GM23338 (cell line): ENCODE measurements at regions not wholly inside any gene's neighbourhood (a gene's known extent, or its start where the extent isn't known, plus 50 kb on each side); places are given as distances from the start of the nearest gene placed in this dataset.
A peak's percentile ranks its signal among the peaks of the same experiment; 100 is the strongest.

Source experiments
- ATAC-seq: fragments of 200-7000 bp; cut with Tn5 transposase; 3 replicates; pipeline ENCODE4 v1.9.1; 2020
- DNase-seq: peaks from one replicate; pipeline ENCODE4 v3.0.0-alpha.2; 2015; ENCODE audit warnings: low spot score
- H2AFZ ChIP-seq: fragments of 200-600 bp; sonication (generic); 2 replicates; pipeline ENCODE4 v1.8.0; 2016; ENCODE audit warnings: antibody characterized with exemption, mild to moderate bottlenecking, moderate library complexity
- H3F3A ChIP-seq: fragments of 200-600 bp; sonication (generic); replicated peaks from 2 replicates; pipeline ENCODE4 v1.8.0; 2017; ENCODE audit warnings: antibody characterized with exemption, mixed run types, low read depth
- H3K27ac ChIP-seq: fragments of 200-600 bp; sonication (generic); 2 replicates; pipeline ENCODE4 v1.6.1; 2016; ENCODE audit warnings: low read depth
- H3K27me3 ChIP-seq: fragments of 200-600 bp; sonication (generic); 2 replicates; pipeline ENCODE4 v1.8.0; 2016; ENCODE audit warnings: mild to moderate bottlenecking, mixed run types, moderate library complexity; ENCODE audit not compliant: insufficient read depth
- H3K36me3 ChIP-seq: fragments of 200-600 bp; sonication (generic); 2 replicates; pipeline ENCODE4 v1.8.0; 2016; ENCODE audit warnings: mild to moderate bottlenecking; ENCODE audit not compliant: insufficient read depth
- H3K4me1 ChIP-seq: fragments of 200-600 bp; sonication (generic); 2 replicates; pipeline ENCODE4 v1.8.0; 2016; ENCODE audit warnings: mild to moderate bottlenecking, moderate library complexity; ENCODE audit not compliant: insufficient read depth
- H3K4me2 ChIP-seq: fragments of 200-600 bp; sonication (generic); 2 replicates; pipeline ENCODE4 v1.7.1; 2017; ENCODE audit warnings: mixed run types
- H3K4me3 ChIP-seq: fragments of 200-600 bp; sonication (generic); 2 replicates; pipeline ENCODE4 v1.6.1; 2016; ENCODE audit warnings: mixed run types
- H3K79me2 ChIP-seq: fragments of 200-600 bp; sonication (generic); replicated peaks from 2 replicates; pipeline ENCODE4 v1.8.0; 2017; ENCODE audit warnings: mild to moderate bottlenecking; ENCODE audit not compliant: insufficient read depth
- H3K9me2 ChIP-seq: fragments of 200-600 bp; sonication (generic); 2 replicates; pipeline ENCODE4 v1.8.0; 2017; ENCODE audit not compliant: insufficient read depth
- H4K20me1 ChIP-seq: fragments of 200-600 bp; sonication (generic); replicated peaks from 2 replicates; pipeline ENCODE4 v1.8.0; 2017; ENCODE audit warnings: mild to moderate bottlenecking; ENCODE audit not compliant: insufficient read depth
- H3K27ac Mint-ChIP-seq: 2 replicates; pipeline ENCODE4 v1.8.0; 2020; ENCODE audit warnings: inconsistent platforms, mild to moderate bottlenecking, moderate library complexity, mixed read lengths
- H3K27me3 Mint-ChIP-seq: 3 replicates; pipeline ENCODE4 v1.8.0; 2022; ENCODE audit warnings: low read depth, mild to moderate bottlenecking, moderate library complexity, mixed read lengths, inconsistent platforms; ENCODE audit not compliant: insufficient read depth, poor library complexity
- H3K36me3 Mint-ChIP-seq: 3 replicates; pipeline ENCODE4 v1.8.0; 2021; ENCODE audit warnings: low read depth, mild to moderate bottlenecking, inconsistent platforms, moderate library complexity, mixed read lengths
- H3K4me1 Mint-ChIP-seq: 3 replicates; pipeline ENCODE4 v1.8.0; 2020; ENCODE audit warnings: mild to moderate bottlenecking, inconsistent platforms, mixed read lengths
- H3K4me3 Mint-ChIP-seq: 3 replicates; pipeline ENCODE4 v1.8.0; 2021; ENCODE audit warnings: moderate library complexity, mild to moderate bottlenecking, inconsistent platforms, mixed read lengths
- H3K9me3 Mint-ChIP-seq: 3 replicates; pipeline ENCODE4 v1.8.0; 2020; ENCODE audit warnings: moderate library complexity, mild to moderate bottlenecking, inconsistent platforms, mixed read lengths
- CREB1 ChIP-seq: fragments of 250-450 bp; sonication (Bioruptor Pico); IDR thresholded peaks from 2 replicates; pipeline ENCODE4 v1.5.0; 2020; ENCODE audit warnings: low read depth, mild to moderate bottlenecking, moderate library complexity
- EZH2 ChIP-seq: fragments of 200-600 bp; sonication (generic); IDR thresholded peaks from one replicate; pipeline ENCODE4 v1.8.0; 2017; ENCODE audit warnings: antibody characterized with exemption, mild to moderate bottlenecking, low read depth; ENCODE audit not compliant: unreplicated experiment
- EZH2phosphoT487 ChIP-seq: fragments of 200-600 bp; sonication (generic); IDR thresholded peaks from one replicate; pipeline ENCODE4 v1.8.1; 2018; ENCODE audit warnings: antibody characterized with exemption; ENCODE audit not compliant: unreplicated experiment
- NANOG ChIP-seq: IDR thresholded peaks from 2 replicates; pipeline ENCODE4 v1.6.1; 2016; ENCODE audit warnings: antibody characterized with exemption, borderline replicate concordance
- POLR2AphosphoS5 ChIP-seq: IDR thresholded peaks from 2 replicates; pipeline ENCODE4 v1.6.1; 2016; ENCODE audit warnings: antibody characterized with exemption, low read depth
- STAT1 ChIP-seq: IDR thresholded peaks from one replicate; pipeline ENCODE4 v1.6.1; 2016; ENCODE audit warnings: antibody characterized with exemption; ENCODE audit not compliant: unreplicated experiment
- ZNF114 ChIP-seq: fragments of 250-450 bp; sonication (Bioruptor Pico); IDR thresholded peaks from 2 replicates; pipeline ENCODE4 v1.5.0; 2020; ENCODE audit warnings: mild to moderate bottlenecking, moderate library complexity
- ZNF331 ChIP-seq: fragments of 250-450 bp; sonication (Bioruptor Pico); IDR thresholded peaks from 2 replicates; pipeline ENCODE4 v1.5.0; 2020; ENCODE audit warnings: low read depth, mild to moderate bottlenecking, moderate library complexity
- TF ChIP-seq, protein P1 (sequence below): IDR thresholded peaks from one replicate; pipeline ENCODE4 v1.6.1; 2018; ENCODE audit warnings: antibody characterized with exemption; ENCODE audit not compliant: unreplicated experiment
- TF ChIP-seq, protein P2 (sequence below), 2 experiments: fragments of 200-600 bp in 1 of 2; sonication (generic) in 1 of 2; conservative IDR thresholded peaks; 2 replicates each; pipeline versions ENCODE4 v1.5.1 to v1.6.1; 2016 to 2017; ENCODE audit warnings: antibody characterized with exemption in 2 of 2, low read depth in 2 of 2, mild to moderate bottlenecking in 2 of 2, moderate library complexity in 1 of 2
- TF ChIP-seq, protein P3 (sequence below): fragments of 250-450 bp; sonication (Bioruptor Pico); IDR thresholded peaks from 2 replicates; pipeline ENCODE4 v1.5.0; 2020; ENCODE audit warnings: mild to moderate bottlenecking, moderate library complexity
- TF ChIP-seq, protein P4 (sequence below): IDR thresholded peaks from 2 replicates; pipeline ENCODE4 v1.6.1; 2016; ENCODE audit warnings: antibody characterized with exemption

DNA sequence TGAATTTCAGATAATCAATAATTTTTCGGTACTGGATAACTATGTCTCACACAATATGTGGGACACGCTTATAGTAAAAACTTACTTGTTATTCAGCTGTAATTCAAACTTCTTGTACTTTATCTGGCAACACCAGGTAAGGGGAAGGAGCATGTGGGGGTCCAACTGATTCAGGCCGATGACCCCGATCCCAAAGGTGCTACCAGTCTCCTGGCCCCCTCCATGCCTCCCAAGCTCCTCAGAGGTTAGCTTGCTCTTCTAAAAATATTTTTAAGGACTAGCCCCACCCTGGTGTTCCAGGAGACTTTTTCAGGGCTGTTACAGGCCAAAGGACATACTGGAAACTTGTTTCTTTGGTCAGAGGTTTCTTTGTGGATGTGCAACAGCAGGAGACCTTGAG, 61.8 kb upstream of the ALX4 start (continued):
- TF ChIP-seq, protein P1, sequence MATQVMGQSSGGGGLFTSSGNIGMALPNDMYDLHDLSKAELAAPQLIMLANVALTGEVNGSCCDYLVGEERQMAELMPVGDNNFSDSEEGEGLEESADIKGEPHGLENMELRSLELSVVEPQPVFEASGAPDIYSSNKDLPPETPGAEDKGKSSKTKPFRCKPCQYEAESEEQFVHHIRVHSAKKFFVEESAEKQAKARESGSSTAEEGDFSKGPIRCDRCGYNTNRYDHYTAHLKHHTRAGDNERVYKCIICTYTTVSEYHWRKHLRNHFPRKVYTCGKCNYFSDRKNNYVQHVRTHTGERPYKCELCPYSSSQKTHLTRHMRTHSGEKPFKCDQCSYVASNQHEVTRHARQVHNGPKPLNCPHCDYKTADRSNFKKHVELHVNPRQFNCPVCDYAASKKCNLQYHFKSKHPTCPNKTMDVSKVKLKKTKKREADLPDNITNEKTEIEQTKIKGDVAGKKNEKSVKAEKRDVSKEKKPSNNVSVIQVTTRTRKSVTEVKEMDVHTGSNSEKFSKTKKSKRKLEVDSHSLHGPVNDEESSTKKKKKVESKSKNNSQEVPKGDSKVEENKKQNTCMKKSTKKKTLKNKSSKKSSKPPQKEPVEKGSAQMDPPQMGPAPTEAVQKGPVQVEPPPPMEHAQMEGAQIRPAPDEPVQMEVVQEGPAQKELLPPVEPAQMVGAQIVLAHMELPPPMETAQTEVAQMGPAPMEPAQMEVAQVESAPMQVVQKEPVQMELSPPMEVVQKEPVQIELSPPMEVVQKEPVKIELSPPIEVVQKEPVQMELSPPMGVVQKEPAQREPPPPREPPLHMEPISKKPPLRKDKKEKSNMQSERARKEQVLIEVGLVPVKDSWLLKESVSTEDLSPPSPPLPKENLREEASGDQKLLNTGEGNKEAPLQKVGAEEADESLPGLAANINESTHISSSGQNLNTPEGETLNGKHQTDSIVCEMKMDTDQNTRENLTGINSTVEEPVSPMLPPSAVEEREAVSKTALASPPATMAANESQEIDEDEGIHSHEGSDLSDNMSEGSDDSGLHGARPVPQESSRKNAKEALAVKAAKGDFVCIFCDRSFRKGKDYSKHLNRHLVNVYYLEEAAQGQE, result no peak
- TF ChIP-seq ZNF114 (CRISPR knock-in tag) (no peak), NANOG (no peak), ZNF331 (CRISPR knock-in tag) (no peak), STAT1 (no peak), CREB1 (CRISPR knock-in tag) (no peak), EZH2phosphoT487 (no peak)
- TF ChIP-seq, protein P2, sequence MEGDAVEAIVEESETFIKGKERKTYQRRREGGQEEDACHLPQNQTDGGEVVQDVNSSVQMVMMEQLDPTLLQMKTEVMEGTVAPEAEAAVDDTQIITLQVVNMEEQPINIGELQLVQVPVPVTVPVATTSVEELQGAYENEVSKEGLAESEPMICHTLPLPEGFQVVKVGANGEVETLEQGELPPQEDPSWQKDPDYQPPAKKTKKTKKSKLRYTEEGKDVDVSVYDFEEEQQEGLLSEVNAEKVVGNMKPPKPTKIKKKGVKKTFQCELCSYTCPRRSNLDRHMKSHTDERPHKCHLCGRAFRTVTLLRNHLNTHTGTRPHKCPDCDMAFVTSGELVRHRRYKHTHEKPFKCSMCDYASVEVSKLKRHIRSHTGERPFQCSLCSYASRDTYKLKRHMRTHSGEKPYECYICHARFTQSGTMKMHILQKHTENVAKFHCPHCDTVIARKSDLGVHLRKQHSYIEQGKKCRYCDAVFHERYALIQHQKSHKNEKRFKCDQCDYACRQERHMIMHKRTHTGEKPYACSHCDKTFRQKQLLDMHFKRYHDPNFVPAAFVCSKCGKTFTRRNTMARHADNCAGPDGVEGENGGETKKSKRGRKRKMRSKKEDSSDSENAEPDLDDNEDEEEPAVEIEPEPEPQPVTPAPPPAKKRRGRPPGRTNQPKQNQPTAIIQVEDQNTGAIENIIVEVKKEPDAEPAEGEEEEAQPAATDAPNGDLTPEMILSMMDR (conservative IDR thresholded peaks at IDR 0.05; ENCODE audit: low read depth in 2 of 2), result no peak

DNA sequence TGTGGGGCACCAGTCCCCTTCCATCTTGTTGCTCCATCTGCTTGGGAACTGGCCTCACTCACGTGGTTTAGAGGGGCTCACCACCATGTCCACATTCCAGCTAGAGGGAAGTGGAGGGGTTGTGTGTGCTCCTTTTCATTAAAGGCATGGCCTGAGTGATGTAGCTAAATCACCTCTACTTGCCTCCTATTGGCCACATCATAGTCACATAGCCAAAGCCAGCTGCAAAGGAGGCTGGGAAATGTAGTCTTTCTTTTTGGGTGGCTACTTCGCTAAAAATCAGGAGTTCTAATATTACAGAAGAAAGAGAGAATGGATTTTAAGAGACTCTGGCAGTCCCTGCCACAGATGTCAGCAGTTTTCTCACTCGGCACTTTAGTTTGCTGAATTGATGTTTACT, 63.0 kb upstream of the ALX4 start:
- no peak overlapping the region for H3K4me3 ChIP-seq
- H3K27ac ChIP-seq, result no peak overlapping the region
- Mint-ChIP-seq H3K9me3 (no peaks in the 10 kb centered on the region), H3K36me3 (no peaks in the 10 kb centered on the region), H3K27me3 (peaks cover 6% of the 10 kb centered on the region), H3K4me1 (peaks cover 6% of the 10 kb centered on the region), H3K27ac (no peak overlapping the region), H3K4me3 (no peak overlapping the region)
- peaks cover 13% of the 10 kb centered on the region; the same call in 1 of the 2 replicates for H3K9me2 ChIP-seq
- H2AFZ ChIP-seq, result peak overlapping the region; percentile 78; the same call in 1 of the 2 replicates
- no peaks in the 10 kb centered on the region for H4K20me1 ChIP-seq
- no peaks in the 10 kb centered on the region for H3K4me1 ChIP-seq
- DNase-seq, result peak; percentile 75
- H3K36me3 ChIP-seq, result no peaks in the 10 kb centered on the region
- no peaks in the 10 kb centered on the region for H3F3A ChIP-seq
- no peaks in the 10 kb centered on the region for H3K79me2 ChIP-seq
- no peaks in the 10 kb centered on the region for H3K27me3 ChIP-seq
- no peak overlapping the region for H3K4me2 ChIP-seq
- ATAC-seq, result peak; percentile 95
- TF ChIP-seq NANOG, result no peak
- TF ChIP-seq ZNF331 (CRISPR knock-in tag), result no peak
- TF ChIP-seq, protein P3, sequence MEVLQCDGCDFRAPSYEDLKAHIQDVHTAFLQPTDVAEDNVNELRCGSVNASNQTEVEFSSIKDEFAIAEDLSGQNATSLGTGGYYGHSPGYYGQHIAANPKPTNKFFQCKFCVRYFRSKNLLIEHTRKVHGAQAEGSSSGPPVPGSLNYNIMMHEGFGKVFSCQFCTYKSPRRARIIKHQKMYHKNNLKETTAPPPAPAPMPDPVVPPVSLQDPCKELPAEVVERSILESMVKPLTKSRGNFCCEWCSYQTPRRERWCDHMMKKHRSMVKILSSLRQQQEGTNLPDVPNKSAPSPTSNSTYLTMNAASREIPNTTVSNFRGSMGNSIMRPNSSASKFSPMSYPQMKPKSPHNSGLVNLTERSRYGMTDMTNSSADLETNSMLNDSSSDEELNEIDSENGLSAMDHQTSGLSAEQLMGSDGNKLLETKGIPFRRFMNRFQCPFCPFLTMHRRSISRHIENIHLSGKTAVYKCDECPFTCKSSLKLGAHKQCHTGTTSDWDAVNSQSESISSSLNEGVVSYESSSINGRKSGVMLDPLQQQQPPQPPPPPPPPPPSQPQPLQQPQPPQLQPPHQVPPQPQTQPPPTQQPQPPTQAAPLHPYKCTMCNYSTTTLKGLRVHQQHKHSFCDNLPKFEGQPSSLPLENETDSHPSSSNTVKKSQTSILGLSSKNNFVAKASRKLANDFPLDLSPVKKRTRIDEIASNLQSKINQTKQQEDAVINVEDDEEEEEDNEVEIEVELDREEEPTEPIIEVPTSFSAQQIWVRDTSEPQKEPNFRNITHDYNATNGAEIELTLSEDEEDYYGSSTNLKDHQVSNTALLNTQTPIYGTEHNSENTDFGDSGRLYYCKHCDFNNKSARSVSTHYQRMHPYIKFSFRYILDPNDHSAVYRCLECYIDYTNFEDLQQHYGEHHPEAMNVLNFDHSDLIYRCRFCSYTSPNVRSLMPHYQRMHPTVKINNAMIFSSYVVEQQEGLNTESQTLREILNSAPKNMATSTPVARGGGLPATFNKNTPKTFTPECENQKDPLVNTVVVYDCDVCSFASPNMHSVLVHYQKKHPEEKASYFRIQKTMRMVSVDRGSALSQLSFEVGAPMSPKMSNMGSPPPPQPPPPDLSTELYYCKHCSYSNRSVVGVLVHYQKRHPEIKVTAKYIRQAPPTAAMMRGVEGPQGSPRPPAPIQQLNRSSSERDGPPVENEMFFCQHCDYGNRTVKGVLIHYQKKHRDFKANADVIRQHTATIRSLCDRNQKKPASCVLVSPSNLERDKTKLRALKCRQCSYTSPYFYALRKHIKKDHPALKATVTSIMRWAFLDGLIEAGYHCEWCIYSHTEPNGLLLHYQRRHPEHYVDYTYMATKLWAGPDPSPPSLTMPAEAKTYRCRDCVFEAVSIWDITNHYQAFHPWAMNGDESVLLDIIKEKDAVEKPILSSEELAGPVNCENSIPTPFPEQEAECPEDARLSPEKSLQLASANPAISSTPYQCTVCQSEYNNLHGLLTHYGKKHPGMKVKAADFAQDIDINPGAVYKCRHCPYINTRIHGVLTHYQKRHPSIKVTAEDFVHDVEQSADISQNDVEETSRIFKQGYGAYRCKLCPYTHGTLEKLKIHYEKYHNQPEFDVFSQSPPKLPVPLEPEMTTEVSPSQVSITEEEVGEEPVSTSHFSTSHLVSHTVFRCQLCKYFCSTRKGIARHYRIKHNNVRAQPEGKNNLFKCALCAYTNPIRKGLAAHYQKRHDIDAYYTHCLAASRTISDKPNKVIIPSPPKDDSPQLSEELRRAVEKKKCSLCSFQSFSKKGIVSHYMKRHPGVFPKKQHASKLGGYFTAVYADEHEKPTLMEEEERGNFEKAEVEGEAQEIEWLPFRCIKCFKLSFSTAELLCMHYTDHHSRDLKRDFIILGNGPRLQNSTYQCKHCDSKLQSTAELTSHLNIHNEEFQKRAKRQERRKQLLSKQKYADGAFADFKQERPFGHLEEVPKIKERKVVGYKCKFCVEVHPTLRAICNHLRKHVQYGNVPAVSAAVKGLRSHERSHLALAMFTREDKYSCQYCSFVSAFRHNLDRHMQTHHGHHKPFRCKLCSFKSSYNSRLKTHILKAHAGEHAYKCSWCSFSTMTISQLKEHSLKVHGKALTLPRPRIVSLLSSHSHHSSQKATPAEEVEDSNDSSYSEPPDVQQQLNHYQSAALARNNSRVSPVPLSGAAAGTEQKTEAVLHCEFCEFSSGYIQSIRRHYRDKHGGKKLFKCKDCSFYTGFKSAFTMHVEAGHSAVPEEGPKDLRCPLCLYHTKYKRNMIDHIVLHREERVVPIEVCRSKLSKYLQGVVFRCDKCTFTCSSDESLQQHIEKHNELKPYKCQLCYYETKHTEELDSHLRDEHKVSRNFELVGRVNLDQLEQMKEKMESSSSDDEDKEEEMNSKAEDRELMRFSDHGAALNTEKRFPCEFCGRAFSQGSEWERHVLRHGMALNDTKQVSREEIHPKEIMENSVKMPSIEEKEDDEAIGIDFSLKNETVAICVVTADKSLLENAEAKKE (CRISPR knock-in tag), result no peak
- no peak for TF ChIP-seq STAT1
- no peak for TF ChIP-seq POLR2AphosphoS5
- TF ChIP-seq, protein P4, sequence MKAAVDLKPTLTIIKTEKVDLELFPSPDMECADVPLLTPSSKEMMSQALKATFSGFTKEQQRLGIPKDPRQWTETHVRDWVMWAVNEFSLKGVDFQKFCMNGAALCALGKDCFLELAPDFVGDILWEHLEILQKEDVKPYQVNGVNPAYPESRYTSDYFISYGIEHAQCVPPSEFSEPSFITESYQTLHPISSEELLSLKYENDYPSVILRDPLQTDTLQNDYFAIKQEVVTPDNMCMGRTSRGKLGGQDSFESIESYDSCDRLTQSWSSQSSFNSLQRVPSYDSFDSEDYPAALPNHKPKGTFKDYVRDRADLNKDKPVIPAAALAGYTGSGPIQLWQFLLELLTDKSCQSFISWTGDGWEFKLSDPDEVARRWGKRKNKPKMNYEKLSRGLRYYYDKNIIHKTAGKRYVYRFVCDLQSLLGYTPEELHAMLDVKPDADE, result no peak
- no peak for TF ChIP-seq EZH2
